GM12873 (cell line): ENCODE measurements at regions not wholly inside any gene's neighbourhood (a gene's known extent, or its start where the extent isn't known, plus 50 kb on each side); places are given as distances from the start of the nearest gene placed in this dataset.

Source experiments
- TF ChIP-seq, protein P1 (sequence below): IDR thresholded peaks from 2 replicates; pipeline ENCODE4 v1.5.1; 2012; ENCODE audit warnings: low read depth, mild to moderate bottlenecking, moderate library complexity, low read length, control low read depth; ENCODE audit not compliant: insufficient read depth; ENCODE audit errors: missing control alignments

DNA sequence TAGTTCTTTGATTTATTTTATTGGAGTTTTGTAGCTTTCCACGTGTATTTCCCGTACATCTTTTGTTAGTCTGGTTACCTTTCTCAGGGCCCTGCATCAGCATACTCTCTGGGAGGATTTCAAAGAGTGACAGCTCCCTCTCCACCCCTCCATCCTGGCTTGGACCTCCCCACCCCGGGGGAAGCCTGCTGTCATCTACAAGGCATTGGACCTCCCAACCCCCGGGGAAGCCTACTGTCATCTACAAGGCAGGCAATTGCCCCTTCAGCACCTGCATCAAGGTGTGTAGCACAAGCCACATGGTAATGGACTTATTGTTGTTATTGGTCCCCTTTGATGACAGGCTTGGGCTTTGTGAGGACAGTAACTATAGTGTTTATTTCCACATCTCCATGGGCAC, 390.1 kb downstream of the TCERG1L start:
- TF ChIP-seq, protein P1, sequence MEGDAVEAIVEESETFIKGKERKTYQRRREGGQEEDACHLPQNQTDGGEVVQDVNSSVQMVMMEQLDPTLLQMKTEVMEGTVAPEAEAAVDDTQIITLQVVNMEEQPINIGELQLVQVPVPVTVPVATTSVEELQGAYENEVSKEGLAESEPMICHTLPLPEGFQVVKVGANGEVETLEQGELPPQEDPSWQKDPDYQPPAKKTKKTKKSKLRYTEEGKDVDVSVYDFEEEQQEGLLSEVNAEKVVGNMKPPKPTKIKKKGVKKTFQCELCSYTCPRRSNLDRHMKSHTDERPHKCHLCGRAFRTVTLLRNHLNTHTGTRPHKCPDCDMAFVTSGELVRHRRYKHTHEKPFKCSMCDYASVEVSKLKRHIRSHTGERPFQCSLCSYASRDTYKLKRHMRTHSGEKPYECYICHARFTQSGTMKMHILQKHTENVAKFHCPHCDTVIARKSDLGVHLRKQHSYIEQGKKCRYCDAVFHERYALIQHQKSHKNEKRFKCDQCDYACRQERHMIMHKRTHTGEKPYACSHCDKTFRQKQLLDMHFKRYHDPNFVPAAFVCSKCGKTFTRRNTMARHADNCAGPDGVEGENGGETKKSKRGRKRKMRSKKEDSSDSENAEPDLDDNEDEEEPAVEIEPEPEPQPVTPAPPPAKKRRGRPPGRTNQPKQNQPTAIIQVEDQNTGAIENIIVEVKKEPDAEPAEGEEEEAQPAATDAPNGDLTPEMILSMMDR, result no peak

DNA sequence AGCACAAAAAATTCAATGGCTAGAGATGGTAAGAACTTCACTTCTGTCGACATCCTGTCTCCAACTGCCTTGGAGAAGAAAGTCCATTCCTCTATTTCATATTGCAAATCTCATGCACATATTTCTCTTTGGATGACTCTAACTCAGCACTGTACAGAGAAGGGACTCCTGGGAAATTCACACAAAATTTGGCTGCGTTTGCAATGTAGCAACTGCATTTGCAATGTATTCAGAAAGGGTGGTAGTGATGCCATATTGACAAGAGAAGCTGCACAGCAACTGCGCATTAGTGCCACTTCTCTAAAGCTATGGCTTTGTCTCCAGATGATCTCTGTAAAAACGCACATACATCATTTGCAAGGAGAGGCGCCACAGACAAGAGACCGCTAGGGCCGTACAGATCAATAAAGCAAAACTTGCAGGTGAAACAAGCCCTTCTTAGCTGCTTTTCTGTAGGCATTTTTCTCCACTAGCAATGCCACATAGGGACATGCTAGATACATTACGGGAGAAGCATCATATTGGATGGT, 389.5 kb downstream of the TCERG1L start:
- TF ChIP-seq, protein P1, result no peak

DNA sequence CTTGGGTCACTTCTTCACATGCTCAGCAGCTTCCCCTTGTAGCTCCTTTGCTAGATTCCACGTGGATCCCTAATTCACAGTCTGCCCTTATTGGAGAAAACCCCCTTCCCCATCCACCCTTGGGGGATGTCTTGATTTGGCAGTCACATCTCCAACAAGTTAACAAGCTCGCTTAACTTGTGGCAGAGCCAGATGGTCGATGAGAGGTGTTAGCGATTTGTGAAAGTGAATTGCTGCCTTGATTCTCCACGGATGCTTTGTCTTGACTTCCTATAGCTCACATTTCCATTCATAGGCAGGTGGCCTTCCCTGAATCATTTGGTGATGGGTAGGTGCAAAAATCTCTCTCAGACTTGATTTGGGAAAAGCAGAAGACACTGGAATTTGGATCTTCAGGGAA, 387.9 kb downstream of the TCERG1L start:
- TF ChIP-seq, protein P1, result no peak

DNA sequence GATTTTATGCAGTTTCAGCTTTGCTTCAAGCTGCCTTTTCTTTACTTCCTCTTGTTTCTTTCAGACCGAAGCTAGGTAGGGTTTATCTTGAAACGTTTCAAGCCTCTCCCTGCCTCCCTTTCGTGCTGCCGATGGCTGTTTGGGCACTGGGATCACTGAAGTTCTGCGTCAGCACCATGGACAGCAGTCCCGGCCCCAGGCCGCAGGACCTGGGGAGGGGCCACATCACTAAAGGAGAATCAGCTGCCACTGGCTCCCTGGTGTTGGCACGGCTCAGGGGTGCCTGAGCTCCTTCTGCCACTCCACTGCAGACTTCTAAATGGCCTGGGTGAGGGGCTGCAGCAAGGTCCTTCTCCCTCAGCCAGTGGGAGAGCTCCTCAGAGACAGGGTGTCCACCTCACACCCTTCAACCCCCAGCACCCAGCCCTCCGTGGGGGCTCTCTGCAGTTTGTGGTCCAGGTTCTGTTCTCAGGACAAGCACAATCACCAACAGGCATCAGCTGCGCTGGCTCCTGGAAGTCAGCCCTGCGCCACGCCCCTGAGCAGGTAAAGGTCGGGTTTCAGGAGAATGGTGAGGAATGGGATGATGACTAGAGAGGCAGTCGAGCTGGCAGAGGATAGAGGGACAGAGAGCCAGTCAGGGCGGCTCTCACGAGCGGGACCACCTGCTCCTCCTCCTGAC, 387.2 kb downstream of the TCERG1L start:
- TF ChIP-seq, protein P1, result no peak

DNA sequence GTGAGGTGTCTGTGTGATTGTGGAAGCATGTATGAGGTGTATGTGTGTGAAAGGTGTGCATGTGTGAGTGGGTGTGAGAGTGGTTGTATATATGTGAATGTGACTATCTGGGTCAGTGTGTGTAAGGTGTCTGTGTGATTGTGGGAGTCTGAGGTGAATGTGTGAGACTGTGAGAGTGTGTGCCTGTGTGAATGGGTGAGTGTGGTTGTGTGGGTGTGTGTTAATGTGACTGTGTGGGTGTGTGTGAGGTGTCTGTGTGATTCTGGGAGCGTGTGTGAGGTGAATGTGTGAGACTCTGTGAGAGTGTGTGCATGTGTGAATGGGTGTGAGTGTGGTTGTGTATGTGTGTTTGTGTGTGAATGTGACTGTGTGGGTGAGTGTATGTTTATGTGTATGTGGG, 385.1 kb downstream of the TCERG1L start:
- TF ChIP-seq, protein P1, result no peak

DNA sequence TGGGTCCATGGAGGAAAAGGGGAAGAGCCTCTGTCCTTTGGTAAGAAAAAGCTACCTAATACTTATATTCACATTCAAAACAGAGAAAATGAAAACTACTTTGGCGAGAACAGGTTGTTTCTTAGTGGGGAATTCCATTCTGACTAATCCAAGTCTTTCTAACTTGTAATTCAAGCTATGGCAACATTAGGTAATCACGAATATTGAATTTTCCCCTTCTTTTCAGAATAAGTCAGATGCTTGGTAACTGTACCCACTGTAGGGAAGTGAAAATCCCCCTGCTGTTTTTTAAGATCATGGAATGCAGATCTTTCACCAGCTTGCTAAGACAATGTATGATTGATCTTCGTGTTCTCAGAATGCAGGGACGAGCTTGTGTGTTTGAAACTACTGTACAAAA, 384.4 kb downstream of the TCERG1L start:
- TF ChIP-seq, protein P1, result no peak

DNA sequence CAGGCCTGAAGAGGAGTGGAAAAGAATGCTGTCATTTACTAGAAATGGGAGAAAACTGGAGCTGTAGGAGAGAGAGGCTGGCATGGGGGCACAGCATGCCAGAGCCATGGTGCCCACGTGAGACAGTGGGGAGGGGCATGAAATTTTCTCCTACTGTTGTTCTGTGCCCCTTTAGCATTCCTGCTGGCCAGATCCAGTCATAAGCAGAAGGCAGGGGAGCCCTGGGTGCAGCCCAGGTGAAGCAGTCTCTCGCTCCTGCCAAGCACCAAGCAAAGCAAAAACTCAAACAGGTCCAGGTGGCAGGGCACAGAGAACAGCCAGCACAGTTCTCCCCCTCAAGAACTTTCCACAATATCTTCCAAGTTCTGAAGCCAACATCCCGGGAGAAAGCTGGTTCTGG, 383.2 kb downstream of the TCERG1L start:
- TF ChIP-seq, protein P1, result no peak
